ENCODE measurements at regions not wholly inside any gene's neighbourhood (a gene's known extent, or its start where the extent isn't known, plus 50 kb on each side); places are given as distances from the start of the nearest gene placed in this dataset.

DNA sequence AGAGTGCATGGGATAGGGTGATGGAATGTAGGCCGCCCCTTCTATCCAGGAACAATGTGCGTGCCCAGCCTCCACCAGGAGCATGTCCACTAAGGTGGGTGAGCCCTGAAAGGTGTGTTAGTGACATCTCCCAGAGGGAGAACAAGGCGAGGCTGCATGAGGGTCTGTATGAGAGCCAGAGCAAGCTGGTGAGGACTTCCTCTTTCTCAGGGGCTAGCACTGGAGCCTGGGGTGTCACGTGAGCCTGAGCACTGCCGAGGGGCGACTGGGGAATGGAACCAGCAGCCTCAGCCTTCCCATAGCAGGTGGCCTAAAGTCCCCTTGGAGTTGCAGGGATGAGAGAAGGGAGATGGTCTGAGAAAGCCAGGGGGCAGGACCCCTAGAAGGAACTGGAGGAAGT is 156.3 kb upstream of the COBL start:
- Histone ChIP-seq H3K27me3 (no peaks in the 10 kb centered on the region), H3K9me3 (no peaks in the 10 kb centered on the region), H3K27ac (no peak overlapping the region), H3K36me3 (replicated peaks in 1 of 2; ENCODE audit: insufficient read depth in 1 of 2, low read depth in 2 of 2) (no peaks in the 10 kb centered on the region), H3K4me1 (peaks cover 6% of the 10 kb centered on the region), H3K4me3 (no peak overlapping the region)
- TF ChIP-seq, protein P1, sequence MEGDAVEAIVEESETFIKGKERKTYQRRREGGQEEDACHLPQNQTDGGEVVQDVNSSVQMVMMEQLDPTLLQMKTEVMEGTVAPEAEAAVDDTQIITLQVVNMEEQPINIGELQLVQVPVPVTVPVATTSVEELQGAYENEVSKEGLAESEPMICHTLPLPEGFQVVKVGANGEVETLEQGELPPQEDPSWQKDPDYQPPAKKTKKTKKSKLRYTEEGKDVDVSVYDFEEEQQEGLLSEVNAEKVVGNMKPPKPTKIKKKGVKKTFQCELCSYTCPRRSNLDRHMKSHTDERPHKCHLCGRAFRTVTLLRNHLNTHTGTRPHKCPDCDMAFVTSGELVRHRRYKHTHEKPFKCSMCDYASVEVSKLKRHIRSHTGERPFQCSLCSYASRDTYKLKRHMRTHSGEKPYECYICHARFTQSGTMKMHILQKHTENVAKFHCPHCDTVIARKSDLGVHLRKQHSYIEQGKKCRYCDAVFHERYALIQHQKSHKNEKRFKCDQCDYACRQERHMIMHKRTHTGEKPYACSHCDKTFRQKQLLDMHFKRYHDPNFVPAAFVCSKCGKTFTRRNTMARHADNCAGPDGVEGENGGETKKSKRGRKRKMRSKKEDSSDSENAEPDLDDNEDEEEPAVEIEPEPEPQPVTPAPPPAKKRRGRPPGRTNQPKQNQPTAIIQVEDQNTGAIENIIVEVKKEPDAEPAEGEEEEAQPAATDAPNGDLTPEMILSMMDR (IDR thresholded peaks at IDR 0.05) = no peak
- TF ChIP-seq POLR2A (IDR thresholded peaks at IDR 0.05) = no peak
- intact Hi-C loops (cut with DNase I) = no loop called here
- ATAC-seq (no peak), DNase-seq (no peak)
- 57 to 63% methylated on average over 5 to 6 of the region's 6 CpGs for WGBS, 2 donors

DNA sequence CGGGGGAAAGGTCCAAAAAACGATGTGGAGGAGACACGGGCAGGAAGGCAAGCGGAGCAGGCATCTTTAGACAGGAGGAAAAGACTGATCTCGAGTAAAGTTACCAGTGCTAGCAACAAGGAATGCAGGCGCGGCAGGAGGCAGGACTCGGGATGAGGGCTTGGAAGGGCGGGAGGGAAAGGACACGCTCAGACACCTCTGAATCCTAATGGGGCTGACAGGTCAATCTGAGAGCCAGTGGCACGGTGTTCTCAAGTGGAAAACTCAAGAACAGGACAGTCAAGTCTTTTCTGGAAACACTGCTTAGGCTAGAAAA is 155.3 kb upstream of the COBL start:
- TF ChIP-seq, protein P1 (IDR thresholded peaks at IDR 0.05) = no peak
- Histone ChIP-seq H3K27me3 (no peaks in the 10 kb centered on the region), H3K36me3 (replicated peaks in 1 of 2; ENCODE audit: insufficient read depth in 1 of 2, low read depth in 2 of 2) (no peaks in the 10 kb centered on the region), H3K4me1 (peaks cover 6% of the 10 kb centered on the region), H3K9me3 (no peaks in the 10 kb centered on the region), H3K27ac (no peak overlapping the region), H3K4me3 (no peak overlapping the region)
- 14 to 19% methylated on average over 11 of the region's 11 CpGs for WGBS, 2 donors
- DNase-seq (no peak), ATAC-seq (no peak)
- intact Hi-C loops (cut with DNase I) = no loop called here

DNA sequence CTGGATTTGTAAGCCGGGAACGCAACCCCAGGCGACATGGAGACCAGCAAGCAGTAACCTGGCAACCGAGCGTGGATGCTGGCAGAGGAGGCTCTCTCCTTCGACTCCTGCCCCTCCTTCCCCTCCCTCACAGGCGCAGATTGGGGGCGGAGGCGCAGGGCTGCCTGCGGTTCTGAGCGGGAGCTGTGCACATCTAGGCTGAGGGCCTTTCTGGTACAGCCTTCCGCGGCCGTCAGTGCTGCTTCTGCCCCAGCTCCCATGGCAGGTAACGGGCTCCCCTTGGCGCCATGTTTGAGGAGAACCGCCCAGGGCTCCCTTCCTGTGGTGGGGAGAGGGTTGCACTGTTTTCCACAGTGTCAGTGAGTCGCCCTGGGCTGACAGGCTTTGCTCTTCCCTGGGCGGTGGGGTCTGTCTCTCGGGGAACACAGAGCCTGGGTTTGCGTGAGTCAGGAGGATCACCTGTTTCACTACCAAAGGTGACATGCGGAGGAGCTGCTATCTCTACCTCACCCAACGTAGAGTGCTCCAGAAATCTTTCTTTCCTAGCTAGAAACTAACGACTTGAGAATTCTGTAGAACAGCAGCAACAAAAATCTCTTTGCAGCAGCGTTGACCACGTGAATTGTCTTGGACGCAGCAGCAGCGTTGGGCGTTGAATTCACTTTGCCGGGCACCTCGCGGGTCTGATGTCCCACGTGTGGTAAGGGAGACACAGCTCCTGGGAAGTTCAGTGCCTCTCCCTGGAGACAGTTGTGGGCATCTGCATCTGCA is 154.8 kb upstream of the COBL start:
- ATAC-seq (no peak), DNase-seq (no peak)
- no peaks in the 10 kb centered on the region for H3K27me3 ChIP-seq
- intact Hi-C loops (cut with DNase I) = no loop called here
- peaks cover 6% of the 10 kb centered on the region for H3K4me1 ChIP-seq
- WGBS, 2 donors = 13 to 15% methylated on average over 31 to 33 of the region's 33 CpGs
- no peak overlapping the region for H3K27ac ChIP-seq
- TF ChIP-seq, protein P1 (IDR thresholded peaks at IDR 0.05) = no peak
- TF ChIP-seq POLR2A (IDR thresholded peaks at IDR 0.05) = no peak
- H3K9me3 ChIP-seq = no peaks in the 10 kb centered on the region
- H3K4me3 ChIP-seq = no peak overlapping the region
- no peaks in the 10 kb centered on the region for H3K36me3 ChIP-seq (replicated peaks in 1 of 2; ENCODE audit: insufficient read depth in 1 of 2, low read depth in 2 of 2)

DNA sequence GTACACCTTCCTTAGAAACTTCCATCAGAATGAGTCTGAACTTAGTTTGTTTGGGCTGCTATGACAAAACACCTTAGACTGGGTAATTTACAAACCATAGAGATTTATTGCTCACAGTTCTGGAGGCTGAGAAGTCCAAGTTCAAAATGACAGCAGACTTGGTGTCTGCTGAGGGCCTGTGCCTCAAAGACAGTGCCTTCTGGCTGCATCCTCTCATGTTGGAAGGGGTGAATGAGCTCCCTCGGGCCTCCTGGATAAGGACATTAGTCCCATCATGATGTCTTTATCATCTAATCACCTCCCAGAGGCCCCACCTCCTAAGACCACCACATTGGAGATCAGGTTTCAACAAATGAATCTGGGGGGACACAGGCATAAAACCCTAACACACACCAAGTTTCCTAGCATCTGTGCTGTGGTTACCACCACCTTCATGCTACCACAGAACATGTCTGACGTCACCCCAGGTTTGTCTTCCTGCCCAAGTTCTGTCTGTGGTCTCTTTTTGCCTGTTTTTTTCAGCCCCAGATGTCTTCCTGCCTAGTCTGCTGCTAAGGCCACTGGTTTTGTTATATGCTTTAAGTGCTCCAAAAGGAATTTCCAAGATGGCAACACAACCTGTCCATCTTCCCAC is 150.9 kb upstream of the COBL start:
- Histone ChIP-seq H3K4me3 (no peak overlapping the region), H3K36me3 (replicated peaks in 1 of 2; ENCODE audit: insufficient read depth in 1 of 2, low read depth in 2 of 2) (no peaks in the 10 kb centered on the region), H3K4me1 (peaks cover 6% of the 10 kb centered on the region), H3K9me3 (no peaks in the 10 kb centered on the region), H3K27me3 (no peaks in the 10 kb centered on the region), H3K27ac (no peak overlapping the region)
- DNase-seq (no peak), ATAC-seq (no peak)
- intact Hi-C loops (cut with DNase I) = no loop called here
- no peak for TF ChIP-seq POLR2A (IDR thresholded peaks at IDR 0.05)
- TF ChIP-seq, protein P1 (IDR thresholded peaks at IDR 0.05) = no peak
- 34 to 42% methylated on average over 2 of the region's 2 CpGs for WGBS, 2 donors

DNA sequence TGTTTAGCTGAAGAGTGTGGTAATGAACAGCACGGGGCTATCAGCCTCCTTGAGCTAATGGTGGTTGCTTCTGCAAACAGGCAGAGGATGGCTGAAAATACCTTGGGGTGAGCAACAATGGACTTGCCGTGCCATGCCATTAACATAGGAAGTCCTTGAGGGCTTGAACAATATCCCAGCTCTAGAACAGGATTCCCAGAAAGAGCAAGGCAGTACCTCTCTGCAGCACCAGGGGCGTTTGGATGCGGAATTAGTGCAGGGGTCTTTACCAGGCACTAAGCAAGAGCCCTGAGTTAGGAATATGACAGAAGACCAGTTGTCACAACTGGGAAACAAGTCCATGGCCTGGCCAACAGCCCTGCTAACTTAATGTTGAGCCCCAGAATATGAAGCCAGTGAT is 143.2 kb upstream of the COBL start:
- intact Hi-C loops (cut with DNase I) = no loop called here
- WGBS, 2 donors = 36 to 53% methylated on average over 4 of the region's 4 CpGs

More for the DNA sequence above, 143.2 kb upstream of the COBL start:
- ATAC-seq (no peak), DNase-seq (no peak)
- TF ChIP-seq, protein P1 (IDR thresholded peaks at IDR 0.05) = no peak
- no peak for TF ChIP-seq POLR2A (IDR thresholded peaks at IDR 0.05)
- Histone ChIP-seq H3K4me3 (no peak overlapping the region), H3K4me1 (no peaks in the 10 kb centered on the region), H3K27me3 (peaks cover 0 to 3% of the 10 kb centered on the region in 2 donors), H3K36me3 (replicated peaks in 1 of 2; ENCODE audit: insufficient read depth in 1 of 2, low read depth in 2 of 2) (no peaks in the 10 kb centered on the region), H3K9me3 (no peaks in the 10 kb centered on the region), H3K27ac (no peak overlapping the region)

All from body of pancreas (tissue), 4 donors.